ENCODE measurements at regions not wholly inside any gene's neighbourhood (a gene's known extent, or its start where the extent isn't known, plus 50 kb on each side); places are given as distances from the start of the nearest gene placed in this dataset.

- no peak for DNase-seq
Measured at GRCh38 chr3:116929505-116930222, 220.1 kb downstream of the TUSC7 start.

- no peak for DNase-seq
Measured at GRCh38 chr3:116930786-116931185, 221.2 kb downstream of the TUSC7 start.

- DNase-seq = no peak
Measured at GRCh38 chr3:116939091-116939490, 229.5 kb downstream of the TUSC7 start.

- no peak for DNase-seq
Measured at GRCh38 chr3:116939550-116939949, 230.0 kb downstream of the TUSC7 start.

GRCh38 chr3:116940719-116941118 lies 231.1 kb downstream of the TUSC7 start:
- no peak for DNase-seq

- no peak for DNase-seq
Measured at GRCh38 chr3:116946376-116946775, 236.8 kb downstream of the TUSC7 start.

GRCh38 chr3:116947148-116947547 lies 237.6 kb downstream of the TUSC7 start:
- no peak for DNase-seq

GRCh38 chr3:116947809-116948208 lies 238.2 kb downstream of the TUSC7 start:
- no peak for DNase-seq

- no peak for DNase-seq
Measured at GRCh38 chr3:116950301-116951055, 240.9 kb downstream of the TUSC7 start.

- no peak for DNase-seq
Measured at GRCh38 chr3:116951610-116952009, 242.0 kb downstream of the TUSC7 start.

- no peak for DNase-seq
Measured at GRCh38 chr3:116958291-116958690, 248.7 kb downstream of the TUSC7 start.

- no peak for DNase-seq
Measured at GRCh38 chr3:116961106-116961505, 251.5 kb downstream of the TUSC7 start.

- no peak for DNase-seq
Measured at GRCh38 chr3:116963802-116964201, 254.2 kb downstream of the TUSC7 start.

GRCh38 chr3:116966649-116967048 lies 257.1 kb downstream of the TUSC7 start:
- DNase-seq = no peak

GRCh38 chr3:116969135-116969534 lies 259.6 kb downstream of the TUSC7 start:
- no peak for DNase-seq

- DNase-seq = no peak
Measured at GRCh38 chr3:116969646-116970045, 260.1 kb downstream of the TUSC7 start.

- DNase-seq = no peak
Measured at GRCh38 chr3:116971531-116971930, 262.0 kb downstream of the TUSC7 start.

- DNase-seq = no peak
Measured at GRCh38 chr3:116974702-116975101, 265.1 kb downstream of the TUSC7 start.

- no peak for DNase-seq
Measured at GRCh38 chr3:116977441-116977840, 267.9 kb downstream of the TUSC7 start.

- DNase-seq = no peak
Measured at GRCh38 chr3:116980099-116980498, 270.5 kb downstream of the TUSC7 start.

- DNase-seq = peak in 2 of 3 donors; percentile 10 to 22
Measured at GRCh38 chr3:116981089-116981488, 271.5 kb downstream of the TUSC7 start.

- peak in 1 of 3 donors; percentile 2 for DNase-seq
Measured at GRCh38 chr3:116984301-116984700, 274.7 kb downstream of the TUSC7 start.

- DNase-seq = peak in 2 of 3 donors; percentile 9 to 22
Measured at GRCh38 chr3:116994351-116994879, 284.8 kb downstream of the TUSC7 start.
